Pancreas (tissue), 10 donors: ENCODE measurements at regions not wholly inside any gene's neighbourhood (a gene's known extent, or its start where the extent isn't known, plus 50 kb on each side); places are given as distances from the start of the nearest gene placed in this dataset.

ENCODE experiments used
- ATAC-seq, 4 donors: fragments of 200-7000 bp; cut with Tn5 transposase; one replicate each; pipeline versions ENCODE4 v1.8.0 to v1.9.1; 2020; ENCODE audit warnings: mild to moderate bottlenecking in 4 of 4, moderate library complexity in 4 of 4
- DNase-seq, 6 donors: peaks; one replicate each; pipeline ENCODE4 v3.0.0-alpha.2; 2020
- FAIRE-seq: peaks from 2 replicates; lab custom pipeline; 2012; peaks lifted over from hg19 to GRCh38; lab: Jason Lieb, UNC
- H3K27ac ChIP-seq, 4 donors: fragments of 200-600 bp; sonication (generic); 1 replicate in 3 of 4; 2 replicates in 1 of 4; pipeline versions ENCODE4 v1.5.0 to v1.8.0; 2020
- H3K27me3 ChIP-seq, 4 donors: fragments of 200-600 bp; one replicate each; pipeline ENCODE4 v1.8.0; 2021
- H3K36me3 ChIP-seq, 3 donors: fragments of 200-600 bp; sonication (generic) in 1 of 3; one replicate each; pipeline versions ENCODE4 v1.5.0 to v1.8.0; 2020 to 2021
- H3K4me1 ChIP-seq, 3 donors: fragments of 200-600 bp; one replicate each; pipeline ENCODE4 v1.8.0; 2021
- H3K4me3 ChIP-seq, 4 donors: fragments of 200-600 bp; sonication (generic) in 2 of 4; one replicate each; pipeline versions ENCODE4 v1.5.0 to v1.8.0; 2020 to 2021
- H3K9me3 ChIP-seq, 4 donors: fragments of 200-600 bp; one replicate each; pipeline ENCODE4 v1.8.0; 2021
- WGBS, 2 donors: extraction: QIAGEN DNeasy Blood & Tissue Kit; methylation state at CpG; one replicate each; pipeline ENCODE4 v1.1.7; 2013; 5-methylcytosine and 5-hydroxymethylcytosine counted together
- intact Hi-C, 3 donors: fragments of 100-400 bp; cut with DNase I; formaldehyde crosslinking; loops; one replicate each; pipeline versions ENCODE4 v1.11.1 to v1.14.2; 2022
- TF ChIP-seq, protein P1 (sequence below), 4 donors: fragments of 200-600 bp; sonication (generic) in 3 of 4; IDR thresholded peaks; one replicate each; pipeline versions ENCODE4 v1.5.0 to v1.8.0; 2021; ENCODE audit warnings: antibody characterized with exemption in 4 of 4
- donor health status: healthy with polysubstance abuse.
- donor health status: DM: no; HTN: no; CAD: no; lungs with moderate emphysema.
- donor health status: DM: no; HTN: no; CAD: no.
- donor health status: control.
- donor health status: control.
- donor health status: Bipolar disorder and iron deficiency.
- donor health status: DM: yes; HTN: yes; CAD: no.
- donor health status: DM: no; HTN: no; CAD: no.
- donor health status: DM: no; HTN: no; CAD: no.
- donor health status: DM: yes; HTN: yes; CAD: no.

DNA sequence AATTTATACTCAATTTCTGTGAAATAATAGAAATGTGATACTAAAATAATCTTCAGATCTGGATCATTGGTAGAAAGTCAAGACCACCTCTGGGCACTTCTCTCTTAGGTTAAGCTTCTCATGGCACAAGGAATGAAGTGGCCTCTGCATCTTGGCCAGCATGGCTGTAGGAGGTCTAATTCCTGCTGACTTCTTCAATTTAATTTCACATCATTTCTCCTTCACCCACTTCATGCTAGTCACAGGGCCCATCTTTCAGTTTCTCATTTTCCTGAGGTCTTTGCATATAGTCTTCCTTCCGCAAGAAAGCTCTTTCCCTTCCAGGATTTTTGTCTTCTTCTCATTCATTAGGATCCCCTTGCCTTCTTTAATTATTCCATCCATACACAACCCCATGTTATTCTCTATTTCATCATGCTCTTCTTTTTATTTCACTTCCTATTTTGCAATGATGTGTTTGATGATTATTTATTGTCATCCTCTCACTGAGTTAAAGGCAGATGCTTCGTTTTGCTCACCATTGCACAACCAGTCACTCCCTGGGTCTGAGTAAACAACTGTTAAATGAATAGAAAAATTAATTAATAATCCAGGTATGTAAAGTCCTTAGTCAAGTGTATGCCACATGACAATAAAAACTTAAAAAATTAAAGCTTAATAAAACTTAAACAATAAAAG lies 397.4 kb downstream of the SPRY2 start:
- Histone ChIP-seq H3K27me3 (no peaks in the 10 kb centered on the region), H3K36me3 (no peaks in the 10 kb centered on the region), H3K4me1 (no peaks in the 10 kb centered on the region), H3K4me3 (no peak overlapping the region), H3K27ac (no peak overlapping the region), H3K9me3 (no peaks in the 10 kb centered on the region)
- ATAC-seq (no peak), DNase-seq (no peak), FAIRE-seq (no peak)
- 50 to 73% methylated on average over 2 of the region's 2 CpGs for WGBS, 2 donors
- intact Hi-C loops = no loop called here
- TF ChIP-seq, protein P1, sequence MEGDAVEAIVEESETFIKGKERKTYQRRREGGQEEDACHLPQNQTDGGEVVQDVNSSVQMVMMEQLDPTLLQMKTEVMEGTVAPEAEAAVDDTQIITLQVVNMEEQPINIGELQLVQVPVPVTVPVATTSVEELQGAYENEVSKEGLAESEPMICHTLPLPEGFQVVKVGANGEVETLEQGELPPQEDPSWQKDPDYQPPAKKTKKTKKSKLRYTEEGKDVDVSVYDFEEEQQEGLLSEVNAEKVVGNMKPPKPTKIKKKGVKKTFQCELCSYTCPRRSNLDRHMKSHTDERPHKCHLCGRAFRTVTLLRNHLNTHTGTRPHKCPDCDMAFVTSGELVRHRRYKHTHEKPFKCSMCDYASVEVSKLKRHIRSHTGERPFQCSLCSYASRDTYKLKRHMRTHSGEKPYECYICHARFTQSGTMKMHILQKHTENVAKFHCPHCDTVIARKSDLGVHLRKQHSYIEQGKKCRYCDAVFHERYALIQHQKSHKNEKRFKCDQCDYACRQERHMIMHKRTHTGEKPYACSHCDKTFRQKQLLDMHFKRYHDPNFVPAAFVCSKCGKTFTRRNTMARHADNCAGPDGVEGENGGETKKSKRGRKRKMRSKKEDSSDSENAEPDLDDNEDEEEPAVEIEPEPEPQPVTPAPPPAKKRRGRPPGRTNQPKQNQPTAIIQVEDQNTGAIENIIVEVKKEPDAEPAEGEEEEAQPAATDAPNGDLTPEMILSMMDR (IDR thresholded peaks at IDR 0.05) = no peak

GRCh38 chr13:79941752-79942151 lies 399.2 kb downstream of the SPRY2 start:
- Histone ChIP-seq H3K9me3 (no peaks in the 10 kb centered on the region), H3K36me3 (no peaks in the 10 kb centered on the region), H3K27me3 (no peaks in the 10 kb centered on the region), H3K4me3 (no peak overlapping the region), H3K27ac (no peak overlapping the region), H3K4me1 (no peaks in the 10 kb centered on the region)
- TF ChIP-seq, protein P1 (IDR thresholded peaks at IDR 0.05) = no peak
- DNase-seq (no peak), ATAC-seq (no peak), FAIRE-seq (no peak)
- intact Hi-C loops = no loop called here
- WGBS, 2 donors = 87 to 89% methylated on average over 5 of the region's 5 CpGs

GRCh38 chr13:79939689-79940088 lies 401.2 kb downstream of the SPRY2 start:
- Histone ChIP-seq H3K4me3 (no peak overlapping the region), H3K4me1 (no peaks in the 10 kb centered on the region), H3K27ac (no peak overlapping the region), H3K9me3 (no peaks in the 10 kb centered on the region), H3K36me3 (no peaks in the 10 kb centered on the region), H3K27me3 (no peaks in the 10 kb centered on the region)
- FAIRE-seq (no peak), ATAC-seq (no peak), DNase-seq (no peak)
- intact Hi-C loops = no loop called here
- TF ChIP-seq, protein P1 (IDR thresholded peaks at IDR 0.05) = no peak
- WGBS, 2 donors = 69 to 72% methylated on average over 2 of the region's 2 CpGs

DNA sequence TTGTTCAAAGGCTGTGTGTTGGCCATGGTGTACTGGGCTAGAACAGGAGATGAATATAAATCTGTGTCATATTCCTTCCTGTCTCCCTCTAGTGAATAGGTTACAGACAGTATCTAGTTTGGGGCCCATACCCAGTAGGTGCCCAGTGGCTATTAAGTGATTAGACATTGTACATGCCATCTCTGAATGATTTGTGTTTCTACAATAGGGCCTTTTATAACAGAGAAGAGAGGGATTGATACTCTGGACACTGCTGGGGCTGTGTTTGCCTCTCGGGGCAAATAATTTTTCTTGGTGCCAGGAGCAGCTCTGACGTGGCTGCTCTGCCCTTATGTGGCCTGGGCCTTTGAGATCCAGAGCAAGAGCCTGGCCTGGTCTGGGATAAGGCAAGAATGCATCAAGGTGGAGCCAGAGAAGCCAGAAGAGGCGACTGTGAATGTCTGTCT lies 403.1 kb downstream of the SPRY2 start:
- ATAC-seq (no peak), DNase-seq (no peak), FAIRE-seq (no peak)
- Histone ChIP-seq H3K9me3 (no peaks in the 10 kb centered on the region), H3K27ac (peak overlapping the region in 3 of 4 donors; percentile 45 to 67 (median 56)), H3K4me3 (no peak overlapping the region), H3K27me3 (no peaks in the 10 kb centered on the region), H3K4me1 (no peaks in the 10 kb centered on the region), H3K36me3 (no peaks in the 10 kb centered on the region)
- WGBS, 2 donors = 63 to 65% methylated on average over 3 of the region's 3 CpGs
- intact Hi-C loops = no loop called here
- TF ChIP-seq, protein P1 (IDR thresholded peaks at IDR 0.05) = no peak

GRCh38 chr13:79937311-79937710 lies 403.6 kb downstream of the SPRY2 start:
- no peak for ATAC-seq
- intact Hi-C loops = no loop called here
- no peaks in the 10 kb centered on the region for H3K9me3 ChIP-seq
- no peak for FAIRE-seq
- WGBS, 2 donors = 71 to 77% methylated on average over 4 of the region's 4 CpGs
- H3K4me1 ChIP-seq = no peaks in the 10 kb centered on the region
- peak overlapping the region; percentile 45 to 67 (median 61) for H3K27ac ChIP-seq
- H3K36me3 ChIP-seq = no peaks in the 10 kb centered on the region
- TF ChIP-seq, protein P1 (IDR thresholded peaks at IDR 0.05) = no peak
- no peaks in the 10 kb centered on the region for H3K27me3 ChIP-seq
- no peak for DNase-seq
- no peak overlapping the region for H3K4me3 ChIP-seq
